Stimulated activated naive CD8-positive, alpha-beta T cell treated with anti-CD3 and anti-CD28 coated beads, Interleukin-15, Interleukin-2, amounts not matched to agents 100 U/mL and 50 U/mL, for 24 hours (primary cell): ENCODE measurements at regions not wholly inside any gene's neighbourhood (a gene's known extent, or its start where the extent isn't known, plus 50 kb on each side); places are given as distances from the start of the nearest gene placed in this dataset.

ENCODE experiments used
- ATAC-seq: fragments of 150-1000 bp; cut with Tn5 transposase; one replicate; pipeline ENCODE4 v1.10.0; 2021
- DNase-seq: peaks from one replicate; pipeline ENCODE4 v3.0.0; 2021

GRCh38 chr15:81524496-81524895 lies 150.5 kb upstream of the TMC3 start:
- ATAC-seq (no peak), DNase-seq (no peak)

- DNase-seq: no peak
- no peak for ATAC-seq
Observed at GRCh38 chr15:81523867-81524266, 149.9 kb upstream of the TMC3 start.

GRCh38 chr15:81520480-81520879 lies 146.5 kb upstream of the TMC3 start:
- no peak for ATAC-seq
- no peak for DNase-seq

- no peak for ATAC-seq
- no peak for DNase-seq
Observed at GRCh38 chr15:81516461-81516860, 142.4 kb upstream of the TMC3 start.

GRCh38 chr15:81516012-81516411 lies 142.0 kb upstream of the TMC3 start:
- DNase-seq (no peak), ATAC-seq (no peak)

GRCh38 chr15:81514725-81515124 lies 140.7 kb upstream of the TMC3 start:
- no peak for ATAC-seq
- DNase-seq: no peak

- ATAC-seq (no peak), DNase-seq (no peak)
Observed at GRCh38 chr15:81511138-81511537, 137.1 kb upstream of the TMC3 start.

- no peak for DNase-seq
- no peak for ATAC-seq
Observed at GRCh38 chr15:81507831-81508230, 133.8 kb upstream of the TMC3 start.

GRCh38 chr15:81506936-81507335 lies 132.9 kb upstream of the TMC3 start:
- no peak for DNase-seq

GRCh38 chr15:81506071-81506470 lies 132.1 kb upstream of the TMC3 start:
- no peak for DNase-seq
- ATAC-seq: no peak

More at GRCh38 chr15:81506936-81507335, 132.9 kb upstream of the TMC3 start:
- ATAC-seq: no peak

GRCh38 chr15:81504170-81504905 lies 130.3 kb upstream of the TMC3 start:
- DNase-seq: no peak
- no peak for ATAC-seq

- DNase-seq (no peak), ATAC-seq (no peak)
Observed at GRCh38 chr15:81502439-81502838, 128.4 kb upstream of the TMC3 start.

GRCh38 chr15:81500081-81500480 lies 126.1 kb upstream of the TMC3 start:
- ATAC-seq (no peak), DNase-seq (no peak)

- DNase-seq (no peak), ATAC-seq (no peak)
Observed at GRCh38 chr15:81498294-81498693, 124.3 kb upstream of the TMC3 start.

GRCh38 chr15:81497238-81497637 lies 123.2 kb upstream of the TMC3 start:
- DNase-seq (no peak), ATAC-seq (no peak)

- DNase-seq (no peak), ATAC-seq (no peak)
Observed at GRCh38 chr15:81495780-81496467, 121.9 kb upstream of the TMC3 start.

- ATAC-seq (no peak), DNase-seq (no peak)
Observed at GRCh38 chr15:81492969-81493645, 119.1 kb upstream of the TMC3 start.

- no peak for ATAC-seq
- no peak for DNase-seq
Observed at GRCh38 chr15:81492331-81492968, 118.4 kb upstream of the TMC3 start.

- no peak for ATAC-seq
- no peak for DNase-seq
Observed at GRCh38 chr15:81491414-81492096, 117.5 kb upstream of the TMC3 start.

GRCh38 chr15:81485806-81486205 lies 111.8 kb upstream of the TMC3 start:
- ATAC-seq (no peak), DNase-seq (no peak)

- ATAC-seq (no peak), DNase-seq (no peak)
Observed at GRCh38 chr15:81484086-81484955, 110.3 kb upstream of the TMC3 start.
